HEK293 (cell line): ENCODE measurements at regions not wholly inside any gene's neighbourhood (a gene's known extent, or its start where the extent isn't known, plus 50 kb on each side); places are given as distances from the start of the nearest gene placed in this dataset.

Experiments used
- CTCF ChIA-PET: fragments of 350-600 bp; formaldehyde crosslinking; extraction: SDS; loops from one replicate; lab custom pipeline; 2021; ENCODE audit warnings: antibody characterized with exemption; lab: Yijun Ruan, JAX
- POLR2A ChIA-PET: fragments of 300-600 bp; formaldehyde crosslinking; extraction: SDS; loops from one replicate; lab custom pipeline; 2020; ENCODE audit warnings: antibody characterized with exemption, inconsistent platforms; lab: Yijun Ruan, JAX
- H3K27ac ChIP-seq: fragments of 200-500 bp; sonication (Bioruptor generic); 2 replicates; pipeline ENCODE4 v1.5.1; 2014; ENCODE audit warnings: low read depth, low read length, control low read depth, inconsistent platforms; ENCODE audit errors: extremely low read depth
- H3K36me3 ChIP-seq, 2 experiments: fragments of 200-500 bp in 1 of 2; sonication (Bioruptor generic) in 1 of 2; 1 replicate in 1 of 2; 2 replicates in 1 of 2; pipeline ENCODE4 v1.5.1; 2014 to 2017; ENCODE audit warnings: inconsistent platforms in 2 of 2, low read length in 2 of 2; ENCODE audit not compliant: control insufficient read depth in 2 of 2, insufficient read depth in 1 of 2
- H3K4me1 ChIP-seq: fragments of 200-500 bp; sonication (Bioruptor generic); 2 replicates; pipeline ENCODE4 v1.5.1; 2014; ENCODE audit warnings: mild to moderate bottlenecking, low read length, inconsistent platforms; ENCODE audit not compliant: control insufficient read depth, insufficient read depth
- H3K4me3 ChIP-seq: 2 replicates; pipeline ENCODE4 v1.5.1; 2011; ENCODE audit warnings: low read depth, mild to moderate bottlenecking, control low read depth, low read length, moderate library complexity
- H3K9me3 ChIP-seq: fragments of 200-500 bp; sonication (Bioruptor generic); 2 replicates; pipeline ENCODE4 v1.5.1; 2014; ENCODE audit warnings: low read depth, low read length, inconsistent platforms; ENCODE audit not compliant: control insufficient read depth, insufficient read depth
- ATF2 ChIP-seq: fragments of 450-650 bp; formaldehyde crosslinking; IDR thresholded peaks from 2 replicates; pipeline ENCODE4 v1.5.1; 2016; ENCODE audit warnings: missing biosample characterization, missing genetic modification characterization, low read depth
- INSM2 ChIP-seq: fragments of 450-650 bp; formaldehyde crosslinking; IDR thresholded peaks from 2 replicates; pipeline ENCODE4 v1.5.1; 2016; ENCODE audit warnings: missing biosample characterization, missing genetic modification characterization
- KLF8 ChIP-seq: fragments of 450-650 bp; formaldehyde crosslinking; IDR thresholded peaks from 2 replicates; pipeline ENCODE4 v1.5.1; 2016; ENCODE audit warnings: missing biosample characterization, missing genetic modification characterization
- OVOL3 ChIP-seq: fragments of 450-650 bp; formaldehyde crosslinking; IDR thresholded peaks from 2 replicates; pipeline ENCODE4 v1.5.1; 2016; ENCODE audit warnings: missing biosample characterization, missing genetic modification characterization
- PRDM10 ChIP-seq: fragments of 450-650 bp; formaldehyde crosslinking; IDR thresholded peaks from 2 replicates; pipeline ENCODE4 v1.5.1; 2016; ENCODE audit warnings: missing biosample characterization, missing genetic modification characterization
- ZBTB1 ChIP-seq: fragments of 450-650 bp; formaldehyde crosslinking; IDR thresholded peaks from 2 replicates; pipeline ENCODE4 v1.5.1; 2016; ENCODE audit warnings: missing biosample characterization, missing genetic modification characterization
- ZBTB48 ChIP-seq: fragments of 450-650 bp; formaldehyde crosslinking; IDR thresholded peaks from 2 replicates; pipeline ENCODE4 v1.5.1; 2016; ENCODE audit warnings: missing biosample characterization, missing genetic modification characterization
- ZNF202 ChIP-seq: fragments of 450-650 bp; formaldehyde crosslinking; IDR thresholded peaks from 2 replicates; pipeline ENCODE4 v1.5.1; 2016; ENCODE audit warnings: missing biosample characterization, missing genetic modification characterization, borderline replicate concordance
- ZNF311 ChIP-seq: fragments of 450-650 bp; formaldehyde crosslinking; IDR thresholded peaks from 2 replicates; pipeline ENCODE4 v1.5.1; 2017; ENCODE audit warnings: missing biosample characterization, missing genetic modification characterization, borderline replicate concordance
- ZNF548 ChIP-seq: fragments of 450-650 bp; formaldehyde crosslinking; IDR thresholded peaks from 2 replicates; pipeline ENCODE4 v1.5.1; 2016; ENCODE audit warnings: missing biosample characterization, missing genetic modification characterization
- TF ChIP-seq, protein P1 (sequence below): fragments of 450-650 bp; formaldehyde crosslinking; IDR thresholded peaks from 2 replicates; pipeline ENCODE4 v1.5.1; 2016; ENCODE audit warnings: missing biosample characterization, missing genetic modification characterization
- TF ChIP-seq, protein P2 (sequence below): fragments of 450-650 bp; formaldehyde crosslinking; IDR thresholded peaks from 2 replicates; pipeline ENCODE4 v1.5.1; 2016; ENCODE audit warnings: missing biosample characterization, missing genetic modification characterization
- TF ChIP-seq, protein P3 (sequence below): fragments of 450-650 bp; formaldehyde crosslinking; IDR thresholded peaks from 2 replicates; pipeline ENCODE4 v1.5.1; 2016; ENCODE audit warnings: missing biosample characterization, missing genetic modification characterization

GRCh38 chr12:71005166-71005565 lies 84.6 kb upstream of the PTPRR start (continued):
- TF ChIP-seq, protein P1, sequence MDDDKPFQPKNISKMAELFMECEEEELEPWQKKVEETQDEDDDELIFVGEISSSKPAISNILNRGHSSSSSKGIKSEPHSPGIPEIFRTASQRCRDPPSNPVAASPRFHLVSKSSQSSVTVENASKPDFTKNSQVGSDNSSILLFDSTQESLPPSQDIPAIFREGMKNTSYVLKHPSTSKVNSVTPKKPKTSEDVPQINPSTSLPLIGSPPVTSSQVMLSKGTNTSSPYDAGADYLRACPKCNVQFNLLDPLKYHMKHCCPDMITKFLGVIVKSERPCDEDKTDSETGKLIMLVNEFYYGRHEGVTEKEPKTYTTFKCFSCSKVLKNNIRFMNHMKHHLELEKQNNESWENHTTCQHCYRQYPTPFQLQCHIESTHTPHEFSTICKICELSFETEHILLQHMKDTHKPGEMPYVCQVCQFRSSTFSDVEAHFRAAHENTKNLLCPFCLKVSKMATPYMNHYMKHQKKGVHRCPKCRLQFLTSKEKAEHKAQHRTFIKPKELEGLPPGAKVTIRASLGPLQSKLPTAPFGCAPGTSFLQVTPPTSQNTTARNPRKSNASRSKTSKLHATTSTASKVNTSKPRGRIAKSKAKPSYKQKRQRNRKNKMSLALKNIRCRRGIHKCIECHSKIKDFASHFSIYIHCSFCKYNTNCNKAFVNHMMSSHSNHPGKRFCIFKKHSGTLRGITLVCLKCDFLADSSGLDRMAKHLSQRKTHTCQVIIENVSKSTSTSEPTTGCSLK (tag by site-specific recombination) = no peak
- TF ChIP-seq ZNF202 = no peak
- TF ChIP-seq ZNF548 (tag by site-specific recombination) = no peak
- TF ChIP-seq ZNF311 (tag by site-specific recombination) = no peak
- TF ChIP-seq KLF8 (tag by site-specific recombination) = no peak
- TF ChIP-seq INSM2 (tag by site-specific recombination) = no peak

GRCh38 chr12:71004578-71004977 lies 84.0 kb upstream of the PTPRR start:
- POLR2A ChIA-PET = no interaction called here
- Histone ChIP-seq H3K4me1 (no peaks in the 10 kb centered on the region), H3K36me3 (no peaks in the 10 kb centered on the region), H3K9me3 (no peaks in the 10 kb centered on the region), H3K4me3 (no peak overlapping the region), H3K27ac (no peak overlapping the region)
- CTCF ChIA-PET = no interaction called here
- TF ChIP-seq ATF2 = peak; percentile 39; the same call in 1 of the 2 replicates
- TF ChIP-seq OVOL3 (tag by site-specific recombination) = no peak

- Histone ChIP-seq H3K4me1 (no peaks in the 10 kb centered on the region), H3K36me3 (no peaks in the 10 kb centered on the region), H3K4me3 (no peak overlapping the region)
- TF ChIP-seq ZBTB48 (no peak), PRDM10 (no peak), ZBTB1 (no peak), INSM2 (tag by site-specific recombination) (no peak)
- TF ChIP-seq, protein P2, sequence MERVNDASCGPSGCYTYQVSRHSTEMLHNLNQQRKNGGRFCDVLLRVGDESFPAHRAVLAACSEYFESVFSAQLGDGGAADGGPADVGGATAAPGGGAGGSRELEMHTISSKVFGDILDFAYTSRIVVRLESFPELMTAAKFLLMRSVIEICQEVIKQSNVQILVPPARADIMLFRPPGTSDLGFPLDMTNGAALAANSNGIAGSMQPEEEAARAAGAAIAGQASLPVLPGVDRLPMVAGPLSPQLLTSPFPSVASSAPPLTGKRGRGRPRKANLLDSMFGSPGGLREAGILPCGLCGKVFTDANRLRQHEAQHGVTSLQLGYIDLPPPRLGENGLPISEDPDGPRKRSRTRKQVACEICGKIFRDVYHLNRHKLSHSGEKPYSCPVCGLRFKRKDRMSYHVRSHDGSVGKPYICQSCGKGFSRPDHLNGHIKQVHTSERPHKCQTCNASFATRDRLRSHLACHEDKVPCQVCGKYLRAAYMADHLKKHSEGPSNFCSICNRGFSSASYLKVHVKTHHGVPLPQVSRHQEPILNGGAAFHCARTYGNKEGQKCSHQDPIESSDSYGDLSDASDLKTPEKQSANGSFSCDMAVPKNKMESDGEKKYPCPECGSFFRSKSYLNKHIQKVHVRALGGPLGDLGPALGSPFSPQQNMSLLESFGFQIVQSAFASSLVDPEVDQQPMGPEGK (tag by site-specific recombination) = no peak
- TF ChIP-seq, protein P3, sequence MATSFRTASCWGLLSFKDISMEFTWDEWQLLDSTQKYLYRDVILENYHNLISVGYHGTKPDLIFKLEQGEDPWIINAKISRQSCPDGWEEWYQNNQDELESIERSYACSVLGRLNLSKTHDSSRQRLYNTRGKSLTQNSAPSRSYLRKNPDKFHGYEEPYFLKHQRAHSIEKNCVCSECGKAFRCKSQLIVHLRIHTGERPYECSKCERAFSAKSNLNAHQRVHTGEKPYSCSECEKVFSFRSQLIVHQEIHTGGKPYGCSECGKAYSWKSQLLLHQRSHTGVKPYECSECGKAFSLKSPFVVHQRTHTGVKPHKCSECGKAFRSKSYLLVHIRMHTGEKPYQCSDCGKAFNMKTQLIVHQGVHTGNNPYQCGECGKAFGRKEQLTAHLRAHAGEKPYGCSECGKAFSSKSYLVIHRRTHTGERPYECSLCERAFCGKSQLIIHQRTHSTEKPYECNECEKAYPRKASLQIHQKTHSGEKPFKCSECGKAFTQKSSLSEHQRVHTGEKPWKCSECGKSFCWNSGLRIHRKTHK (tag by site-specific recombination) = no peak
- TF ChIP-seq, all 188 proteins: peak for 0
- POLR2A ChIA-PET = no interaction called here
- CTCF ChIA-PET = no interaction called here
- Histone ChIP-seq H3K9me3 (no peaks in the 10 kb centered on the region), H3K27ac (no peak overlapping the region)
These were observed 80.2 kb upstream of the PTPRR start for GRCh38 chr12:71000748-71001147.
